GM12878 (cell line): ENCODE measurements at regions not wholly inside any gene's neighbourhood (a gene's known extent, or its start where the extent isn't known, plus 50 kb on each side); places are given as distances from the start of the nearest gene placed in this dataset.

Experiments
- BHLHE40 ChIP-seq, 2 experiments: fragments of 450-650 bp in 1 of 2; IDR thresholded peaks; 2 replicates each; pipeline ENCODE4 v1.6.1; 2011 to 2017; ENCODE audit warnings: low read depth in 2 of 2, borderline replicate concordance in 1 of 2, improper control_type of control experiment in 1 of 2, low read length in 1 of 2, mild to moderate bottlenecking in 1 of 2
- BRCA1 ChIP-seq: IDR thresholded peaks from 2 replicates; pipeline ENCODE4 v1.6.1; 2011; ENCODE audit warnings: low read depth, low read length, improper control_type of control experiment
- CEBPZ ChIP-seq: fragments of 150-350 bp; IDR thresholded peaks from 2 replicates; pipeline ENCODE4 v1.6.1; 2016; ENCODE audit warnings: low read depth, low read length
- E2F8 ChIP-seq: fragments of 450-650 bp; IDR thresholded peaks from 2 replicates; pipeline ENCODE4 v1.6.1; 2018; ENCODE audit warnings: mild to moderate bottlenecking, low read depth, moderate library complexity; ENCODE audit not compliant: partially characterized antibody
- PRDM15 ChIP-seq: fragments of 450-650 bp; formaldehyde crosslinking; IDR thresholded peaks from 2 replicates; pipeline ENCODE4 v1.4.0; 2020; ENCODE audit warnings: mild to moderate bottlenecking, moderate library complexity
- RB1 ChIP-seq: fragments of 450-650 bp; formaldehyde crosslinking; IDR thresholded peaks from 2 replicates; pipeline ENCODE4 v1.6.1; 2017; ENCODE audit warnings: mild to moderate bottlenecking, borderline replicate concordance
- ZNF687 ChIP-seq: fragments of 450-650 bp; IDR thresholded peaks from 2 replicates; pipeline ENCODE4 v1.6.1; 2017; ENCODE audit warnings: mild to moderate bottlenecking, moderate library complexity
- TF ChIP-seq, protein P1 (sequence below): fragments of 450-650 bp; IDR thresholded peaks from 2 replicates; pipeline ENCODE4 v1.6.1; 2014; ENCODE audit warnings: mild to moderate bottlenecking

- TF ChIP-seq ZNF687 (no peak), CEBPZ (no peak), BHLHE40 (IDR thresholded peaks at IDR 0.05; ENCODE audit: borderline replicate concordance in 1 of 2, low read depth in 2 of 2, low read length in 1 of 2) (no peak), PRDM15 (CRISPR knock-in tag) (no peak), BRCA1 (no peak), RB1 (no peak), E2F8 (no peak)
- TF ChIP-seq, protein P1, sequence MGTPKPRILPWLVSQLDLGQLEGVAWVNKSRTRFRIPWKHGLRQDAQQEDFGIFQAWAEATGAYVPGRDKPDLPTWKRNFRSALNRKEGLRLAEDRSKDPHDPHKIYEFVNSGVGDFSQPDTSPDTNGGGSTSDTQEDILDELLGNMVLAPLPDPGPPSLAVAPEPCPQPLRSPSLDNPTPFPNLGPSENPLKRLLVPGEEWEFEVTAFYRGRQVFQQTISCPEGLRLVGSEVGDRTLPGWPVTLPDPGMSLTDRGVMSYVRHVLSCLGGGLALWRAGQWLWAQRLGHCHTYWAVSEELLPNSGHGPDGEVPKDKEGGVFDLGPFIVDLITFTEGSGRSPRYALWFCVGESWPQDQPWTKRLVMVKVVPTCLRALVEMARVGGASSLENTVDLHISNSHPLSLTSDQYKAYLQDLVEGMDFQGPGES = no peak
These were observed 194.9 kb downstream of the RBFOX3 start (continued) for GRCh38 chr17:79415909-79416308.
